CD4-positive, alpha-beta T cell treated with Interleukin-17A for 4 hours (primary cell): ENCODE measurements at regions not wholly inside any gene's neighbourhood (a gene's known extent, or its start where the extent isn't known, plus 50 kb on each side); places are given as distances from the start of the nearest gene placed in this dataset.
"Not testable (repeated sequence)": the region's sequence is repeated elsewhere in the genome, so short reads cannot be mapped to it uniquely, and the experiment has no call there.

Experiments used
- DNase-seq: peaks from one replicate; pipeline ENCODE4 v3.0.0-alpha.2; 2020; ENCODE audit warnings: mixed read lengths

DNA sequence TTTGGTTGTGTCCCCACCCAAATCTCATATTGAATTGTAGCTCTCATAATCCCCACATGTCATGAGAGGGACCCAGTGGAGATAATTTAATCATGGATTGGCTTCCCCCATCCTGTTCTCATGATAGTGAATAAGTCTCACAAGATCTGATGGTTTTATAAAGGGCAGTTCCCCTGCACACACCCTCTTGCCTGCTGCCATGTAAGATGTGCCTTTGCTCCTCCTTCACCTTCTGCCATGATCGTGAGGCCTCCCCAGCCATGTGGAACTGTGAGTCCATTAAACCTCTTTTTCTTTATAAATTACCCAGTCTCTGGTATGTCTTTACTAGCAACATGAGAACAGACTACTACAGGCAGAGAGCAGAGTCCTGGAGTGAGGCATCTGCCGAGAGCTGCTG lies 90.2 kb upstream of the SLC45A1 start:
- DNase-seq, result not testable (repeated sequence)

DNA sequence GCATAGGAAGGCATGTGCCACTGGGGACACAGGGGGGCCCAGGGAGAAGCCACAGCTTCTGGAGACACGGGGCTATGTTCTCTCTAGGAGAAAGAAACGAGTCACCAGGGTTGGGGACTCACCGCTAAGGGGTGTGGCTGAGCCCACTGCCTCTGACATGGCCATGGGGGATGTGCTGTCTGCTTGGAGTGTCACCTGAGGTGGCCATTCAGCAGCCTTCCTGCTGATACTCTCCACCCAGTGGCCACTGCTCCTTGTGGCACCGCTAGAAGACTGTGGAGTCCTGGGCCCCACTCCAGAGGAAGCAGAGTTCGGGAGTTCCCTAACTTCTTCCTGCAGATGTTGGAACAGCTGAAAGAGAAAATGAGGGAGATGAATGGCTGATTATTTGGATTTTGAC lies 91.2 kb upstream of the SLC45A1 start:
- DNase-seq, result no peak

DNA sequence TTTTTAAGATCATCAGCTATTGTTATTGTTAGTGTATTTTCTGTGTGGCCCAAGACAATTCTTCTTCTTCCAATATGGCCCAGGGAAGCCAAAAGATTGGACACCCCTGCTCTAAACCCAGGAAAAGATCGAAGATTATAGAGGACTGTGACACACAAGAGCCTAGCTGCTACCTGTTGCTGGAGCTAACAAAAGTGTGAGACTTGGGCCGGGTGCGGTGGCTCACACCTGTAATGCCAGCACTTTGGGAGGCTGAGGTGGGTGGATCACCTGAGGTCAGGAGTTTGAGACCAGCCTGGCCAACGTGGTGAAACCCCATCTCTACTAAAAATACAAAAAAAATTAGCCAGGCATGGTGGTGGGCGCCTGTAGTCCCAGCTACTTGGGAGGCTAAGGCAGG lies 91.9 kb upstream of the SLC45A1 start:
- not testable (repeated sequence) for DNase-seq

DNA sequence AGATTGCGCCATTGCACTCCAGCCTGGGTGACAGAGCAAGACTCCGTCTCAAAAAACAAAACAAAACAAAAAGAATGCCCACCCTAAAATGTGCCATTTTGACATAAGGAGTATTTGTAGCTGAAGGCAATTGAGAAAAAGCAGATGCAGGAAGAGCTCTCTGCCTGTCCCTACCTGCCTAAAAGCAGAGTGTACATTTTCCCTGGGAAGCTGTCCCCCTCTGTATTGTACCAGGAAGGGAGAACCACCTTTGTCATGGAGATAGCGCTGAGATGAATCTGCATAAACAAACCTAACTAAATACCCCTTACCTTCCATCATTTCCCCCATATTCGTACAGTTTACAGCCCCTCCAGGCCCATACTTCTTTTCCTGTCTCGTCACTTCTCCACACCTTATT lies 94.4 kb upstream of the SLC45A1 start:
- no peak for DNase-seq

DNA sequence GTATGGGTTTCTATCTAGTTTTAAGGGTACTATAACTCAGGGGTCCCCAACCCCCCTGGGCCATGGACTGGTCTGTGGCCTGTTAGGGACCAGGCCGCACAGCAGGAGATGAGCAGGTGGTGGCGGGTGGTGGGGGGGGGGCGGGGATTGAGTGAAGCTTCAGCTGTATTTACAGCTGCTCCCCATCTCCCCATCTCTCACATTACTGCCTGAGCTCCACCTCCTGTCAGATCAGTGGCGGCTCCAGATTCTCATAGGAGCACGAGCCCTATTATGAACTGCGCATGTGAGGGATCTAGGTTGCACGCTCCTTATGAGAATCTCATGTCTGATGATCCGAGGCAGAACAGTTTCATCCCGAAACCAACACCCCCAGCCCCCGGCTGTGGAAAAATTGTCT lies 95.1 kb upstream of the SLC45A1 start:
- DNase-seq, result no peak

DNA sequence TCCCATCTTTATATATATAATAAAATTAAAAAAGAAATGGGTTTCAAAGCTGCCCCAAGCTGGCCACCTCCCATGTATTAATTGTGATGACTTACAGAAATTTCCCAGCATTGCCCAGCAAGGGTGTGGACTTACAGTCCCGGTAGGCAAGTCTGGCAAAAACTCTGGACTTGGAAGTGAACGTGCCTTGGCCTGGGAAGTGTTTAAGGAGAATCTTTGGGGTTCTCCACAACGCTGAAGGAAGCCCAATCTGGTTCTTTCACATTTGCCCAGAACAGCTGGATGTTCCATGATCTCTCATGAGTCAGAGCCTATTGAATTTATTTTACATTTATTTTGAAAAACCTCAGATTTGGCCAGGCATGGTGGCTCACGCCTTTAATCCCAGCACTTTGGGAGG lies 98.4 kb upstream of the SLC45A1 start:
- DNase-seq, result no peak

DNA sequence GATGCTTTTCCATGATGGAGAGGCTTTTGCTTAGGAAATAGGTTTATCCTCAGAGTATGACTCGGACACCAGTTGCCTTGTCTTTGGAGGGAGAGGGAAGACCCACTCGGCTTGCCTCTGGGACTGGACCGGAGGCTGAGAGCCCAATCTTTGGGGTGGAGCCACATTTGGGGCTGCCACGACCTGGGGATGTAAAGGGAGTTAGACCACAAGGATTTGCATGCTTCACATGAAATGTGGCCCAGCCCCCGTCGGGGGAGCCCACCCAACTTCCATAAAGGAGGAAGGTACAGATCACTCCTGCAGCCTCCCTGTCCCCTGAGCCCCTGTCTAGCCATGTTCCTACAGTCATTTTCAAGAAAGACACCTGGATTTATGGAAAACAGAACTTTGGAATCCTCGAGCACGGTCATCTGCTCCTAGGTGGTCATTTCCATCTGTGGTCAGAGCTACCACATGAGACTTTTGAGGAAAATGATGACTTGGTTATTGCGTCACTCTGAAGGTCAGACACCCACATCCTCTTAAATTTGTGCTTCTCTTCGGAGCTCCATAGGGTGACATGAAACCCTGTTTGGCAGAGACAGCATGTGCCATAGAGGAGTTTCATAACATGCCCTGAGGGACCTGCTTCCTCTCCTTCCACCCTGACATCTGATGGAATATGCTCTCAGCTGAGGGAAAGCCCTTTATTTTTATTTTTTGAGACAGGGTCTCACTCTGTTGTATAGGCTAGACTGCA lies 99.4 kb upstream of the SLC45A1 start:
- DNase-seq, result no peak

DNA sequence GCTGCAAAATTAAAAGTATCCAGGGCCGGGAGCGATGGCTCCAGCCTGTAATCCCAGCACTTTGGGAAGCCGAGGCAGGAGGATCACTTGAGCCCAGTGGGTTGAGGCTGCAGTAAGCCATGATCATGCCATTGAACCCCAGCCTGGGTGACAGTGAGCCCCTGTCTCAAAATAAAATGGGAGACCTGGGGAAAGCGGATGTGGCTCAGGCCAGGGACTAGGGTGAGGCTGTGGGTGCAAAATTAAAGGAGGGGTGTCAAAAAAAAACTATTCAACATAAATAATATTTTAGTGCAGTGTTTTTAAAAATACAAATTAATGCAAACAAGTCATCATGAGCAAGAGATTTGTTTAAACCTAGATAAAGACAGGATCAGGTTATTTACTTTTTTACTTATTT lies 100.1 kb upstream of the SLC45A1 start:
- DNase-seq, result no peak

DNA sequence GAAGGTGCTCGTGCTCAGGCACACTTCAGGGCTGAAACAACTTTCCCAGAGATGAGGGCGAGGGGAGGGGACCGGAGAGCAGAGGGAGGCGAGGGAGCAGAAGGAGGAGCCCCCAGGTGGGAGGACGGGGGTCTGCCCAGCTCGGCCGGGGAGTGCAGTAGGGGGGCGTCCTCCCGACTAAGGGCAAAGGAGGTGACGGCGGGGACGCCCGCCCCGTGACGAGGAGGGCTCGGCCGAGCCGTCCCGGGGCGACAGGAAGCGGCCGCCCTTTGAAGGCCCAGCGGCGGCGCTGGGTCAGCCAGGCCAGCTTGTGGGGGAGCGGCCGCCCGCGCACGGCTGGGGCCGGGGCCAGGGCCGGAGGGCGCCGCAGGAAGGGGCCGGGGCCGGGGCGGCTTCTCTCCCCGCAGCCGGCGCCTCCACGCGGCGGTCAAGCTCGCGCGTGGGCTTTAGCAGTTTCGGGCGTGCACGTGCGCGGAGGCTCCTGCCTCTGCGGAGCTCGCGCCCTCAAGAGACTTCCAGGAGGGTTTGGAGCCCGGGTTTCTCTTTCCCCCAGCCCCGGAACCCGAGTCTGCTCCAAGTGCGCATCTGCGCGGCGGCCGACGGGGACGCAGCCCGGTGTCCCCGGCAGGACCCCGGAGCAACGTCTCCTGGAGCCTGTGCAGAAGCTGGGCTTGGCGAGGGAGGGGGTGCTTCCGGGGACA lies 100.8 kb upstream of the SLC45A1 start:
- DNase-seq, result peak; percentile 28

DNA sequence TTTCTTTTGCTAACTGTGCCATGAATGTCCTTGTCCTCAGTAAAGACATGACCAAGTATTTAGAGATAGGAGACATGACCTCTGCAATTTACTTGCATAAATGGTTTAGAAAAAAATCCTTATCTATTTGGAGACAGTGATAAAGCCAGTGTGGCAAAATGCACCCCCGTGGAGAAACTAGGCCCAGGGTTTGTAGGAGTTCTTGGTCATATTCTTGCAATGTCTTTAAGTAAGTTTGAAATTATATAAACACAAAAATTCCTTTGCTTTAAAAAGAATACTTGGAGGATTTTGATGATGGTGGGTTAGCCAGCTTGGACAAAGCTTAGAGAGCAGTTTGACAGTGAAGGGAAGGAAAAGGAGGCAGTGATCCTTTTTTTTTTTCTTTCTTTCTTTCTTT lies 101.9 kb upstream of the SLC45A1 start:
- DNase-seq, result no peak

DNA sequence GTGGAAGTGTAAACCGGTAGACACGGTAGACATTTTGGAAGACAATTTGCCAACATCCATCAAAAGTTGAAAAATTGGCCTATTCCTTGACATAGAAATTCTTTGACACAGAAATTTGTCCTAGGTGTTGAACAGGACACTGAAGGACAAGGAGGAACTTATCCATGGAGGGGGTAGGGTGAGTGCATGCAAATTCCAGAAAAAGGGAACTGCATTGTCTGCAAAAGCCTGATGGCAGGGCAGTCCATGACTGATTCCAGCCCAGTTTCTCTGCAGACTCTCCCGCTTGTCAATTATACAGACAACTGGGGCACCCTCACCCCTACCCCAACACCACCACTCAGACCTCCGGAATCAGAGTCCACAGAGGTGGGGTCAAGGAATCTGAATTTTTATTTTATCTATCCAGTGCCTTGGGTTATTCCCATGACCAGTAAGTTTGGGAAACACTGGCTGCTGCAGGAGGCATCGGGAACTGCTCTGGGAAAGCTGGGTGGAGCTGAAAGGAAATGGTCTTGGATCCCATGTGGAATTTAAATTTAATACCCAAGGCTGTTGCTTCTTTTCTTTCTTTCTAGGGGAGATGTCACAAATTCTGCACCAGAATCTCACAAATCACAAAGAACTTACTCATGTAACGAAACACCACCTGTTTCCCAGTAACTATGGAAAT lies 103.3 kb upstream of the SLC45A1 start:
- DNase-seq, result no peak

DNA sequence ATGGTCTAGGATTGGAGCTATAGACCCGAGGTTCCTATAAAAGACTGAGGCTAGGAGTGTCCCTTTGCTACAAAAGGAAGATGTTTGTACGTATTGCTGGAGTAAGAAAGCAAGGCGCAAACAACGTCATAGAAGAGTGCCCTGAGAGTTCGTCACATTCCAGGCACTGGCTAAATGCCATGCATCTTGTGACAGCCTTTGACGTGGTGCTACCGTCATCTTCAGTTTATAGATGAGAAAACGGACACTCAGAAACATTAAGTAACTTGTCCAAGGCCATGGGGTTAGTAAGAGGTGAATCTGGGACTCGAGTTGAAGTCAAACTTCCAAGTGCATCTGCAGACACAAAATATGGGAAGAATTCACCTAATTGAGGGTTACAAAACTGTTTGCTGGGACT lies 104.2 kb upstream of the SLC45A1 start:
- no peak for DNase-seq

DNA sequence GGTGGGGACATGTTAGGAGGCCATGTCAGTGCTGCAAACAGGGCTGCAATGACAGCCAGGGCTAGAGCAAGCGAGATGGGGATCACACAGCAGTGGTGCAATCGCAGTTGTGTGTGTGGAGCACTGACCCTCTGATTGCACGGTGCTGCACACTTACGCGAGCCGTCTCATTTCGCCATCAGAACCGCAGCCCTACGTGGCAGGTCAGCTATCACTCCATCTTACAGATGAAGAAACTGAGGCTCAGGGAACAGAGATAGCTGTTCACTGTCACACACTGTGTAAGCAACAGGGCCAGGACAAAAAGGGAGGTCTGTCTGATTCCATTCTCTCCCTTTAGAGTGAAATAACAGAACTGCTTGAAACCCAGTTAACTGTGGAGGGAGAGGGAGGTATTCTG lies 104.8 kb upstream of the SLC45A1 start:
- no peak for DNase-seq

DNA sequence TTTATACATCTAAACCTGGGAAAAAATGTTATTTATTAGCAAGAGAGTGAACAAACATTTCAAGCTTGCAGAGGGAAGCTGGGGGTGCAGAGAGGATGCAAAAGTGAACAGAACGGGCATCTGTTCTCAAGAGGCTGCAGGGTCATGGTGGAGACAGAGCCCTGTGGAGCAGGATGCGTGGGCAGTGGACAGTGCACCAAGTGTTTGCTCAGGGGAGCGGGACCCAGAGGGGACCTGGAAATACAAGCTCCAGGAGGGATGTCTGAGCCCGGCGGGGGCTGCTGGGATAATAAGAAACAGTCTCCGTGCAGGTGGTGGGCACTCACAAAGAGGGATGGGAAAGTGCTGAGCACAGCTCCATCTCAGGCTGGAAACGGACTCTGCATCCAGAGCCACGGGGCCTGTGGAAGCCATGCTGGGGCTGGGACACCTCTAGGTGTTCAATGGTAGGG lies 105.3 kb upstream of the SLC45A1 start:
- no peak for DNase-seq

DNA sequence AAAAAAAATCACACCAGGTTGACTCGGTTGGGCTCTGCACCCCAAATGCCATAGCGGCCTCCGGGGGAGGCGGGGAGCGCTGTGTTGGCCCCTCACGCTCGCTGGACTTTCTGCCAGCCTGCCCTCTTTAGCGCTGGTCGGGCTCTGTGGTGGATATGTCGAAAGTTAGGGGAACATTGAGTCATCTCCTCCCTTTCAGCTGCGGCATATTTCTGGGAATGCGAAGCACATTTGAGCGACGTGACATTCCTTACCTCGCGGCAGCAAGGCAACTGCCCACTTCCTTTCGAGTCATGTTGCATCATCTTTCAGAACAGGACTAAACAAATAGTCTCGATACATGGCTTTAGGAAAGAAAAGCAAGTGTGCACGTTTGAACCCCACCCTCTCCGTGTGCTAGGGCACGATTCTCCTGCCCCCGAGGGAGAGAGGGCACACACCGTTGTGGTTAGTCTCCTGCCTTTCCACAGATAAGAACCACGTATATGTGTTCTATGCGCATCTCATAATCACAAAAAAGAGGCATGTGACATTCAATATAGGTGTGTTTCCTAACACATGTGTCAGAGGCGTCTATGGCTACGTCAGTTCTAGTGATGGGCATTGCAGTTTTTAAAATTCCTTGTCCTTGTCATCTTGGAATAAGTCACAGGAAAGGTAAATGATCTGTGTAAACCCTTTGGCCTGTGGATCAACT lies 105.9 kb upstream of the SLC45A1 start:
- DNase-seq, result no peak

DNA sequence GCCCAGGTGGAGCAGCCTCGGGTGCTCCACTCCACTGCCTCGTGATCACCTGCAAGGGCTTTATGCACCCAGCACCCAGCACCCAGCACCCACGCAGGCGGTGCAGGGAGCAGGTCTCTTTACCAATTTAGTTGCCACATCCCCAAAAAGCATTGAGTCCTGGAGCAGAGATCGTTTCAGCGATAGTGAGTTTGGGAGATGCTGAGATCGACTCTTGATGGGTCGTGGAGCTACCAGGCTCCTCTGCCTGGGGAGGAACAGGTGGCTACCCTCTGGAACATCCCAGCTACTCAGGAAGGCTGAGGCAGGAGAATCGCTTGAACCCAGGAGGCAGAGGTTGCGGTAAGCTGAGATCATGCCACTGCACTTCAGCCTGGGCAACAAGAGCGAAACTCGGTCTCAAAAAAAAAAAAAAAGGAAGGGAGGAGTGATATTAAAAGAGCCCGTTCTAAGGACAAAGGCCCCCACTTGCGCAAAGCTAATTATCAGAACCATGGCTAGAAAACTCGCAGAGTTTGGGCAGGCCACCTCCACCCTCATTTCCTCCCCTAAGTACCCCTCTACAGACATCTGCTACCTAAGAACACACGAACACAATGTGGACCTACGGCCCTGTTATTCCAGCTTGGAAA lies 106.5 kb upstream of the SLC45A1 start:
- no peak for DNase-seq

DNA sequence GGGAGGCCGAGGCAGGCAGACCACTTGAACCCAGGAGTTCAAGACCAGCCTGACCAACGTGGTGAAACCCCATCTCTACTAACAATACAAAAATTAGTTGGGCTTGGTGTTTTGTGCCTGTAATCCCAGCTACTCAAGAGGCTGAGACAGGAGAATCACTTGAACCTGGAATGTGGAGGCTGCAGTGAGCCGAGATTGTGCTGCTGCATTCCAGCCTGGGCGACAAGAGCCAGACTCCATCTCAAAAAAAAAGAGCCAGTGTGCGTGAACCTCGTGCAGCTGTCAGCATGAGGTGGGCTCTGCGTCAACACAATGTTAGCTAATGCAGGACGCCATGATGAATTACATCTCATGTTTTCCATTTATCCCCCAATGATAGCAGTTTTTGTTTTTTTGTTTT lies 110.7 kb upstream of the SLC45A1 start:
- DNase-seq, result no peak

DNA sequence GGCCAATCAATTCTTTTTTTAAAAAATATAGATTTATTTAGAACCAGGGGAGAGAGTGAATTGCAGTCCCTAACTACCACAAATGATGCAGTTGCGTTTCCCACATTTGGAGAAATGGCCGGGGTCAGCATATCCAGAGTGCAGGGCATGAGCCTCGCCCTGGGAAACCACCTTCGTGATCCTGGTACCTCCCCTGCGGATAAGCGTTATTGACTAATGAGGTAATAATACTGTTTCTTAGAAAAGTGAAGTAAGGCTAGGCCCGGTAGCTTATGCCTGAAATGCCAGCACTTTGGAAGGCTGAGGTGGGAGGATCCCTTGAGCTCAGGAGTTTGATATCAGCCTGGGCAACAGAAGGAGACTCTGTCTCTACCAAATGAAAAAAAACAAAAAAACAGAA lies 111.5 kb upstream of the SLC45A1 start:
- DNase-seq, result no peak

DNA sequence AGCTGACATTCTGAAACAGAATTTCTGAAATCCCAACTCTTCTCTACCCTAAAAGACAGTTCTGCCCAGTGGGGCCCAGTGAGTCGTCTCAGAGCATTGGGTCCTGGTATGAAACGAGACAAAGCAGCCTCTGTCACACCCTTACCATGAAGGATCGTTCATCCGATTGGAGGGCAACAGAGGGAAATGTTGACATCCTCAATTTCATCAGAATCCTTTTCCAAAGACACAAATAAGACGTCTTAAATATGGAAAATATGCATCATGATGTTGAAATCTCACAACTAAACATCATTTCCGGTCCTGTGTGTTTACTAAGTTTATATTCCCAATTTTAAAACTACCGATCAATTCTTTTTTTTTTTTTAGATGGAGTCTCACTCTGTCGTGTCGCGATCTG lies 112.1 kb upstream of the SLC45A1 start:
- DNase-seq, result no peak

DNA sequence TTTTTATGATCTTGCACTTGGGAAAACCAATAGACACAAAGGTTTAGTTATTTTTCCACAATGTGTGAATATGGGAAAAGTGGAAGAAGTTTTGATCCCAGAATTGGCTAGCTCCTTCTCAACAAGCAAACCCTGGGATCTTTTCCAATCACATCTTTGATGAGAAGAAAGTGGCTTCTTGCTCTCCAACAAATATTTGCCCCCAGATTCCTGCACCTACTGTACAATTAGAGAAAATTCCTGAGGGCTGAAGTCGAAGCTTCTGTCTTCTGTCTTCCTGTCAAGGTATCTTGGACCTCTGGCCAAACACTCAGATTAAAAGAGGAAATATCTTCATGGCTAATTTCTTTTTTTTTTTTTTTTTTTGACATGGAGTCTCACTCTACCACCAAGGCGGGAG lies 113.1 kb upstream of the SLC45A1 start:
- no peak for DNase-seq

DNA sequence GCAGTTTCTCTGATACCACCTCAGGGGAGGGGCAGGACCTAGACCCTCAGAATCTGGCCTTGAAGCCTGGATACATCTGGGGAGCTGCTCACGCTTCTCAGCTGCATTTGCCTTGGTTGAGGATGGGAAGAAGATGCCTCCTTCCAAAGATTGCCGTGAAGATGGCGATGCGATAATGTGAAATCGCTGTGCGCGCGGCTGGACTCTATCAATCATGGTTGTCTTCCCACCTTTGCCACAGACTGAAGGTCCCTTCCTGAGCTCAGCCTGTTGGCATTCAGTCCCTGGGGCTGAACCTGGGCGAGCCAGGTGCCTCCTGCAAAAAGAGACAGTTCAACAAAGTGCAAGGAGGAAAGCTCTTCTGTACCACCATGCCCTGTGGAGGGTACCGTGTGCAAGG lies 114.4 kb upstream of the SLC45A1 start:
- no peak for DNase-seq

DNA sequence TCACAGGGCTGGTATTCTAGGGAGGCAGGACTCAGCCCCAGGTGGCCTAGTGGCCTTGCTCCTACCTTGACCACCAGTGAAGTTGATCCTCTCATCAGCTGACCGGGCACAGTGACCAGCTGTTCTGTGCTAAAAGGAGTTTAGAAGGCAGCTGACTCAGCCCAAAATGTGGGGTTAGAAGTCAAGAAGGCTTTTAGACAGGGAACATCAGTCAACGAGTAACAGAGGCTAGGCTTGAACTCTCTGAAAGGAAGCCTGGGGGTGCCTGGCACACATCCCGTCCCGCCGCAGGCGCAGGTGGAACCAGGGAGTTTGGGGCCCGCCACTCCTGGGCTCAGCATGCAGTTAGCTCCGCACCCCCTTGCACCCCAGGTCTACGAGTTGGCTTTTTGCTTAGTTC lies 114.9 kb upstream of the SLC45A1 start:
- no peak for DNase-seq
